Stimulated activated CD4-positive, alpha-beta T cell treated with anti-CD3 and anti-CD28 coated beads, TNF-alpha, amount 100 ng/mL, for 24 hours (primary cell): ENCODE measurements at regions not wholly inside any gene's neighbourhood (a gene's known extent, or its start where the extent isn't known, plus 50 kb on each side); places are given as distances from the start of the nearest gene placed in this dataset.
"Not testable (repeated sequence)": the region's sequence is repeated elsewhere in the genome, so short reads cannot be mapped to it uniquely, and the experiment has no call there.

ENCODE experiments used
- DNase-seq, 3 experiments: peaks; one replicate each; pipeline ENCODE4 v3.0.0-alpha.2; 2020; ENCODE audit warnings: low read depth in 3 of 3

DNA sequence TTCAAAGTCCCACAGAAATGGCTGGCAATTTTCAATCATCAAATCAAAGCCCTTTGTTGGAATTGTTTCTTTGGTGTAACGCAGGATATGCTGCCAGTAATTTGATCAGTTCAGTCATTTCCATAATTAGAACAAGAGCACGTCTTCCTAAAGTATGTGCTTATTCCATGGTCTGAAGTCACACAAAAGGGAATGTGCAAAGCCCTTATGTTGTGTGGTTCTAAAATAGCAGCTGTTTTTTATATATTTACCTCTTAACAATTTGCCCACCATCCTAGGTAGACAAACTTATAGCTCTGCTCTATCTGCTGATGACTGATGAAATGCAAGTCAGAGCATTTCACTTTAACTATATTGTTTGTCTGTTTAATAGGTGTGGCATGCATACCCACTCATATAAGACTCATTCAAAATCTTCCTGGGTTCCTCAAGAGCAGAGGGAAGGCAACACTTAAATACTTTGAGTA lies 176.1 kb upstream of the SLC38A2 start:
- no peak for DNase-seq

DNA sequence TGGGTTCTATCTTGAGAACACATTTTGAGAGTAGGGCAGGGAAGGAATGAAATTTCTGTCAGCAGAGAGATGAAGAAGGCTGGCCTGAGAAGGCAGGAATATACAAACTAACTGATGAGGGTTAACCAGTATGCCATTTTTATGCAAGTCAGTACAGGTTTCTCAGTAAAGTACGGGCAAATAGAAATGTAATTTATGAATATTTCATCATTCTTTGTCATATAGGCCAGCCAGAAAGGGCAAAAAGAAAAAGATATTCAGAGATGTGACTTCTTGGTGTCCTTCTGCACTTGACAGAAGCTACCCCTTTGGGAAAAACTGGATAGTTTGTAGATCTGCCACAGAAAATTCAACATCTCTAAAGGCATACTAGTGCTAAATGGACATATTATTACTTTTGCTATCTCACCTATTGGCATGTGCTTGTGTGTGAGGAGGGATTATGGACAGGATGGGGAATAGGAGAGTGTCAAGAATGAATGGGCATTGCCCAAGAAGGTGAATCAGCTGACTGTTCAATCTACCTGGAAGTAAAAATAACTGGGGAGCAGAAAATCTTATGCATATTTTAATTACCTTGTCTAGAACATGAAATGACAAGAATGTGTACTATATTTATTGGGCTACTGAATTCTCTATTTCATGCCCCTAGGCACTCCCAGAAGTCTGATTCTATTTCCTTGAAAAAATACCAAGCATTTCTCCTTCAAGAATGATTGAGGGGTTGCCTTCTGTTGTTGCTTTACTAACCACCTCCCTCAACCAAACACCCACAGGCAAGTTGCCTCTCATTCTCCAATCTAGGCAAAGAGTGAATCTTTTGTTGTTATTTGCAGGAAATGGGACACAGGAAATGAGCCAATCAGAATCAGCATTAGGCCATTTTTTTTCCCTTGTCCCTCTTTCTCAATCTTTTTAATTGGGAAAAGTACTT lies 175.1 kb upstream of the SLC38A2 start:
- no peak for DNase-seq

DNA sequence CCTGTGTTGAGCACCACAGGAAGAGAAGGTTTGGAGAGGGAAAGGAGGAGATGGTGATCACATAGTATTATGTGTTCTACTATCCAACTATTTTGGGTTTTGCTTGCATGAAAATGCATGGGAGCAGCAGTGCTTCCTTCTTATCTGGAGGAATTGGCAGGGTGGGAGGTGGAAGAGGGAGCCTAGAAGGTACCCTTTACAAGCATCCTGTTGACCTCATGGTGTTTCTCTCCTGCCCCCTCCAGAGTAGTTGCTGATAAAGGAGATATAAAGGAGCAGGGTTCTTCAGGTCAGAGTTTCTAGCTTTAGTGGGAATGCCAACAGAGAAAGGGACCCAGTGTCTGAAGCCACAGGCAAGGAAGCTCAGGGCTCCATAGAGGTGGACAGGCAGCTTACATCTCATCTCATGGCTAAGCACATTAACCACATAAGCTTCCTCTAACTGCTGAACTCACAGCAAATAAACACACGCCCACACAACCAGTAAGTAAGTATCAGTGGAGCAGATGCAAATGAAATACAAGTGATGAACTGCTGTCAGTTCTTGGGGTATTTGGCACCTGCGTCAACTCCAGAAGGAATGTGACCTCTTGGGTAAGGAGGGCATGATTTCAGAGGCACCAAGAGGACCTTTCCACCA lies 174.2 kb upstream of the SLC38A2 start:
- no peak for DNase-seq

DNA sequence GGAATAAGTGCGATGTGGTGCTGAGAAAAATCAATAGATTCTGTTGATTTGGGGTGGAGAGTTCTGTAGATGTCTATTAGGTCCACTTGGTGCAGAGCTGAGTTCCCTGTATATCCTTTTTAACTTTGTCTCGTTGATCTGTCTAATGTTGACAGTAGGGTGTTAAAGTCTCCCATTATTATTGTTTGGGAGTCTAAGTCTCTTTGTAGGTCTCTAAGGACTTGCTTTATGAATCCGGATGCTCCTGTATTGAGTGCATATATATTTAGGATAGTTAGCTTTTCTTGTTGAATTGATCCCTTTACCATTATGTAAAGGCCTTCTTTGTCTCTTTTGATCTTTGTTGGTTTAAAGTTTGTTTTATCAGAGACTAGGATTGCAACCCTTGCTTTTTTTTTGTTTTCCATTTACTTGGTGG lies 170.8 kb upstream of the SLC38A2 start:
- not testable (repeated sequence) for DNase-seq

DNA sequence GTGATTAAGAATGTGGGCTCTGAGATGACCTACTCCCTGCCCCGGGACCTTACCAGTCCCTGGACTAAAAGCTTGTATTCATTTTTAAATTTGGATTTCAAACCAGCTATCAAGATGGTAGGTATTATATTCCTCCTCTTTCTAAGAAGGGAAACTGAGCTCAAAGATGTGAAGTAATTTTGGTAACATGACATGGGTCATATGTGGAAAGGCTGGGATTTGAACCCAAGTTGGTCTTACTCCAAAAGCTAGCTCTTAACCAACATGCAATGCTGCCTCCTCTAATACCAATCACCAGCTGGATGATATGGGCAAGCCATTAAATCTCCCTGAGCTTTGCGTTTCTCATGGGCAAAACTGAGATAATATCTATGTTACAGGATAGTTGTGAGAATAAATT lies 166.4 kb upstream of the SLC38A2 start:
- no peak for DNase-seq

DNA sequence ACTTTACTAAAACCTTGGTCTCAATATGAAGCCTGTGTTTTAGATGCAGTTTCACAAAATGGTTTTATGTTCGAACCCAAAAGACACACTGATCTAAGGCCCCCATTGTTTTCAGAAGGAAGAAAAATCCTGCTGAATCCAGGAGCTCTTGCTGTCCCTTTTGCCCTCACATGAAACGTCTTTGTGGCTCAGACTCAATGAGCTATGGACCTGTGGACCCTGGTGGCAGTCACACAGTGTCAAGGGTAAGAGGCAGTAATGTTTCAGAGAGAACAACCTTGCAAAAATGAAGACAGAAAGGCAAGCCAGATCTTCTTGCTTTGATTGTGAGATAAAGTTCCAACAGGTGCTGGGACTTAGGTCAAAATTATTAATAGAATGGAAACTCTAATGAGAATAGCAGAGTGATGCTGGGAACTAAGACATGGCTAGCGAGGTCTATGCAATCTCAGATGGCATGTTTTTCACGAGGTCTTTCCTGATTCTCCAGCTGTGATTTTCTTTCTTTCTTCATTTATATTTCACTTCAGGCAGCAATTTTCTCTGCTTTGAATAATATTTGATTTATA lies 164.9 kb upstream of the SLC38A2 start:
- no peak for DNase-seq

DNA sequence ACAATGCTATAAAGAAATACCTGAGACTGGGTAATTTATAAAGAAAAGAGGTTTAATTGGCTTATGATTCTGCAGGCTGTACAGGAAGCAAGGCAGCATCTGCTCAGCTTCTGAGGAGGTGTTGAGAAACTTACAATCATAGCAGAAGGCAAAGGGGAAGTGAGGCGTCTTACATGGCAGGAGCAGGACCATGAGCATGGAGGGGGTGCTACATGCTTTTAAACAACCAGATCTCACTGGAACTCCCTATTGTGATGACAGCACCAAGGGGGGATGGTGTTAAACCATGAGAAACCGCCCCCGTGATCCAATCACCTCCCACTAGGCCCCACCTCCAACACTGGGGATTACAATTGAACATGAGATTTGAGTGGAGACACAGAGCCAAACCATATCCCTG lies 163.7 kb upstream of the SLC38A2 start:
- not testable (repeated sequence) for DNase-seq

DNA sequence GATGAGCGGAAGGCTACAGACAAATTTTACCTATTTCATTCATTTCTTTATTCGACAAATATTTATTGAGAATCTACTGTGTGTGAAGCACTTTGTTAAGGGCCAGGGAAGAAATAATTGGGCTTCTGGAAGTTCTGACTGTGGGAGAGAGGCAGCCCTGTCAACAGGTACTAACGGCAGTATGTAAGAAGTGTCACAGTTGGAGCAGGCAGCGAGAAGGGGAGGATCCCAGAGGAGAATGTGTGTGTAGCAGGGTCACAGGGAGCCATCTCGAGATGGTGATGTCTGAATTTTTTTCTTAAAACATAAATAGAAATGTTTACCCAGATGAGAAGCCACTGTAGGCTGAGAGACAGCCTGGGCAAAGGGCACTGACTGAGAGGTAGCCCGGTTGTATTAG lies 163.3 kb upstream of the SLC38A2 start:
- DNase-seq: no peak

DNA sequence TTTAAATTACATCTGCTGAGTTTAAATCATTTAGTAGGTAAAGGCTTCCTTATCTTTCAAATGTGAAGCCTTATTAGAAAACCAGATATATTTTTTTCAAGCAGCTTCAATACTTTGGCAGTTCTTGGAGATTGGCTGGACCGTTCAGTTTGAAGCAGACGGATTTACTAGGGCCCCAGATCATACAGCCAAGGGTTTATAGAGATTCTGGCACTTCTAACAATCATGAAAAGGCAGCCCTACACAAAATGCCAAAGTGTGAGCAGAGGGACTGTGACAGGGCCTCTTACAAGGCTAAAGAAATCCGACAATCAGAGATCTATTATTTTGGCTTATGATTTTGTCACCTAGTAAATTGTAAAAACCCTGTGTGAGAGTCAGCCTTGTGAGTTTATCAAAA lies 162.8 kb upstream of the SLC38A2 start:
- no peak for DNase-seq

DNA sequence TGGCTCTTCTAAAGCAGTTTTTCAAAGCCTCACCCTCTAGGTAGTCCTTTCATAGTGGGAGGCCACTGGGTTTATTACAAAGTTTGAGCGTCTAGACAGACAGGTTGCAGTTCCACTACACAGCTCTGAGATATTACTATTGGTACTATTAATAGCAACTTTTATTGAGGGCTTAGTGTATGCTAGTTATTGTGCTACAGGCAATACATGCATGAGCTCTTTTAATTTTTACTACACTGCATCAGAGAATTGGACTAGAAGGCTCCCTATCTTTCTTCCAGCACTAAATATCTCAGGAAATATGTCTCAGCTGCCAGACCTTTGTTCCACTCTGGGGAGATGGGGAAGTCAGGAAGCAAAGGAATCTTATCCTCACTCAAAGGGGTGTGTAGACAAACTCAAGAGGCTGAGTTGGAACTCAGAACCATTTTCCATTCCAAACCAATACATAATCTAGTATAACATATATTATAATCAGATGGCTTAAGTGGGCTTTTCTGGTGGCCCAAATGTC lies 161.8 kb upstream of the SLC38A2 start:
- DNase-seq: no peak

DNA sequence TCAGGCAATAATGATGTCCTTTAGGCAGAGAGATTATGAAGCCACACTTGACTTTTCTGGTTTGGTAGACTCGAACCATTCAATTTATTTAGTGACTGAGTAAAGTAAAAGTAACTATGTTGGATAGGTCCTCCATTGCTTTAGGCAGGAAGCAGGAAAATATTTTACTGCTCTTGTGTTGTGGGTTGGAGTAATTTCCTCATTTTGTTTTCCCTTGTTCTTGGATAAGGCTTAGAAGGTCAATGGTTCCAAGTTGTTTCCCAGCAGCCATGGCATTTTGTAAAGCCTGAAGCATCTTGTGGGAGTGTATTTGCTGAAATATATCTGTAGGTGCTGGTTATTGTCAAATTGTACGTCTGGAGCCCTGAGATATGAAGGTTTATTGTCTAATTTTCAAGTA lies 161.2 kb upstream of the SLC38A2 start:
- DNase-seq: no peak

DNA sequence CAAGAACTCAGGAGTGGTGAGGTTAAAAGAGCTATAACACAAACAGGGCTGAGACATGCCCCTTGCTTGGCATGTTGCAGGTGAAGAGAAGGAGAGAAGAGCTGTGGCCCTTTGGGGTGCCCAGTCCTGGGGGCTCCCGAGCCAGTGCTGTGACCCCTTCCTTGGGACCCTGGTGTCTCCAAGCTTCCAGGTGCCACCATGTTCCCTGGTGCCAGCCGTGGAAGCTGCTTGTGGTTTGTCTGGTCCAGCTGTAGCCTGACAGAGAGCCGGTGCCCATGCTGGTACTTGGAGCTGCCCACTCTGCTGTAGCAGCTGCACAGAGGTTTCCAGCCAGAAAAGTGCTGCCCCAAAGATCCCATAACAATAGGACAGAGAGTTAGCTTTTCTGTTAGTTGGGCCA lies 159.2 kb upstream of the SLC38A2 start:
- DNase-seq: no peak

DNA sequence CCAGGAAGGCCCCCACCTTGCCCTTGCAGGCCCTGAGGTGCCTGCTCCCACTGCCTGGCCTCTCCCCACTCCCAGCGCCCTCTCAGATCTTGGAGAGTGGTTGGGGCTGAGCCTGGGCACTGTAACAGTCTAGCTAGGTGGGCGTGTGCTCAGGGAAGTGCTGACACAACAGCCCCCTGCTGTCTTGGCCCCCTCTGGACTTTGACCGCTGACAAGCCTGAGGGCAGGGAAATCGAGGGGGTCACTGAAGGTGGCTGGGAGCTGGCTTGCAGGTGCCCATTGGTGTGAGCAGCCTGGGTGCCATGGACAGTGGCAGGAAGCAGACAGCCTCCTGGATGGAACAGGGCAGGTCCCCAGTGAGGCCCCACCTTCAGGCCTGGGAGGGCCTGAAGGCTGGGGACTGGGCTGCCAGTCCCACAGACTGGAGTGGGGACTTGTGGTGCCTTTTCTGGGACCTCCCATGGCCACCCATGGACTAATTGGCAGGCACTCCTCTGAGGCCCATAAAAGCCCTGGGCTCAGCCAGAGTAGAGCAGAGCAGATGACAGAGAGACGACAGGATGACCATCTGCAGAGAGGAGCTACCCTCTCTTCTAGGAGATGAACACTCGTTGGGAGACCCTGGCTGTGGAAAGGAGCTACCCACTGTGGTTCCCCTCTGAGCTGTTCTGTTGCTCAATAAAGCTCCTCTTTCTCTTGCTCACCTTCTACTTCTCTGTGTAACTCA lies 158.6 kb upstream of the SLC38A2 start:
- no peak for DNase-seq

DNA sequence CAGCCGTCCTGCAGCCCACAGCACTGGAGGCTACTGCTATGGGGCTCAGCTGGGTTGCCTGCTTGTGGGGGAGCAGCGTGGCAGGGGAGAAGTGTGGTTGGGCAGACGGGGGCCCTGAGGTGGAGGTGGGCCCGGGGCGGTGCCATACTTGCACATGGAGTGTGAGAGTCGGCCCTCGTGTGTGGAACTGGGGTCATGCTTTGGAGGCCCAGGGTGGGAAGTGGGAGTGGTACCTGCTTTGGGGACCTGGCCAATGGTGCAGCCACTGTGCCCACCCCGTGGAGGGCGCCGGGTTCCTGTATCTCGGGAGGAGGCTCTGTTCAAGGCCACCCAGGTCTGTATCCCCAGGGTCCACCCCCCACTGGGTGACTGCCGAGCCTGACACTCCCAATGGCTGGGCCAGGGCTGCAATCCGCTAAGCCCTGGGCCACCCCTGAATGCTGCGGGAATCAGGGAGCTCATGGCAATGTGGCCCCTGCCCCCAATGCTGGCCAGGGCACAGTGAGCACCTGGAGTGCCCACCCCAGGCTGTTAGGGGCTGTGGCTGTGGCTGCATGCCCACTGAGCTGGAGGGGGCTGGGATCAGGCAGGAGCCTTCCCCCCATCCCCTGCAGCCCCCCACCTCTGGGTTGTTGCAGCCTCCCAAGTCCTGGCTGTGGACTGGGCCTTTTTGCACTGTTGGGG lies 157.9 kb upstream of the SLC38A2 start:
- DNase-seq: no peak

DNA sequence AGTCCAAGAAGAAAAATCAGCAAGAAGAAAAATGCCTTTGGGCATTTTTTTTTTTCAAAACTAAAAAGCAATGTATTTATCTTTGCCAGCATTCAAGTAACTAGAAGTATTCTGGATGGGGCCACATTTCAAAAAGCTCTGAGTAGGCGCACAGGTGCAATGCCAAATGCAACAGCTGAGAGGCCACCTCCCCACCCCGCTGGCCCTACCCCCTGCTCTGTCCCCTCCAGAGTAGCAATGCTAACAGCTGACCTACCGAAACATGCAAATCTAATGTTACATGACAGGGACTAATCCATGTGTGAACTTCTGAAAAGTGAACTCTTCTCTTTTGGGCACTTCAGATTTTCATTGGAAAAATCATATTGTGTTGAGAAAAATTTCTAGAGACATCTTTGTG lies 153.7 kb upstream of the SLC38A2 start:
- no peak for DNase-seq

DNA sequence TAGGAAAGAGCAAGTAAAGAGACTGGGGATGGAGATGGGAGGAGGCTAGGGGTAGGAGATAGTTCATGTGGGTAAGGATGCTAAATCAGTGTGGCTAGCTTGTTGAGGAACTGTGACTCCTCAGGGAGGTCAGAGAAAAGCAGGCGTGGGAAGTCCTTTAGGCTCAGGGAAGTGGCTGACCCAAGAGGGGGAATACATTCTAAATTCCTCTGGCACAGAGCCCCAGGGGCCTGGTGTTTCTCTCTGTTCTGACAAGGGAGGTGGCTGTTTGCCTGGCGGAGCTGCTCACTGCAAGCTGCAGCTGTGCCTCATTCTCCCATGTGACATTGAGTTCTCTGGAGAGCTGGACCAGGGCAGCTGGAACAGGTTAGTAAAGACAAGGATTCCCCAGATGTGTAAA lies 152.2 kb upstream of the SLC38A2 start:
- no peak for DNase-seq

DNA sequence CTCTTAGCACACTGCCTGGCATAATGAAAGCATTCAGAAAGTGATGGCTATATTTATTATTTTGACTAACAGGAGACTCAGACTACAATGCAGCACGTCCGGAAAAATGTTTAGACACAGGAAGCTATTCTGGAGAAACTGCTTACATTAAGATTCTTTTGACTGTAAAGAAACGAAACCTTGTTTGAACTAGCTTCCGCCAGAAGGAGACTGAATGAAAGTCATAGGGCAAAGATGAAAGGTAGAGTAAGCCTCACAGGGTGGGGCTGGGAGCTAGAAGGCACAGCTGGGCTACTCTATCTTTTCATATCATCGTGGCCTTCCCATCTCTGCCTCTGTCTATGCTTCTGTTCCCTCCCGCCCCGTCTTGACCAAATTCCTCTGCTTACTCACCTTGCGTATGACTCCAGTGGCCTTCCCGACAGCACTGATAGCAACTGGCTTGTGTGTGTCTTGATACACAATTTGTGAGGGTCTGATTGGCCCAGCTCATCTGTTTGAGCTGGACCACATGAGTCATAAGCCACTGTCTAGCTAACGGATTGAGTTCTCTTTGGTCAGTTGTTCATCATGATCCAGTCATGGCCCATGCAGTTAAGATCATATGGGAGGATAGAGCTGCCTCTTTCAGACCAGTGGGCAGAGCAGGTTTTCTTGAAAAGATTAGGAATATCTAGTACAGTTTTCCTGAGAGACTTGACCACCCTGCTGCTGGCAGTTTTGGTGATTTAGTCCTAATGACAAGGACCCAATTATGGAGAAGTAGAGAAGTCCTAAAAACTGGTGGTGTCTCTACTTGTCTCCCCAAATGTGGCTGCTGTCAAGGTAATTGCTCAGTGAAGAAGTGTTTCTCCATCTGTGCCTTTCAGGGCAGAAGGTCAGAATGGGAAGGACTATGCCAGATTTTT lies 151.5 kb upstream of the SLC38A2 start:
- DNase-seq: peak in 2 of 3 experiments; percentile 3 to 32

DNA sequence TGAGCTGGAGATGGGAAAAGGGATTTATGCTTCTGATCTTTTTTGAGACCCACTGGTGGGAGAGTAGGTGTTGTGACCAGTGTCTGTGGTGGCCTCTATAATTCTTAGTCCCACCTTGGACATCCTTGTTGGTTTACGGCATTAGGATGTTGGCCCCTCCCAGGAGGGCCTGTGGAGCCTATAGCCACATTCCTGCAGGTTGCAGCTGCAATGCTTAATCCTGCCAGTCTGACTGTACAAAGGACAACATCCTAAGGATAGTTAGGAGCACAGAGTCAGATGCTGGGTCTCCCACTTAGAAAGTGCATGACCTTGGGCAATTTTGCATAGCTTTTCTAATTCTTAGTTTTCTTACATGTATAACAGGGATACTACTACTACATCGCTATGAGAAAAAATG lies 150.9 kb upstream of the SLC38A2 start:
- DNase-seq: no peak

DNA sequence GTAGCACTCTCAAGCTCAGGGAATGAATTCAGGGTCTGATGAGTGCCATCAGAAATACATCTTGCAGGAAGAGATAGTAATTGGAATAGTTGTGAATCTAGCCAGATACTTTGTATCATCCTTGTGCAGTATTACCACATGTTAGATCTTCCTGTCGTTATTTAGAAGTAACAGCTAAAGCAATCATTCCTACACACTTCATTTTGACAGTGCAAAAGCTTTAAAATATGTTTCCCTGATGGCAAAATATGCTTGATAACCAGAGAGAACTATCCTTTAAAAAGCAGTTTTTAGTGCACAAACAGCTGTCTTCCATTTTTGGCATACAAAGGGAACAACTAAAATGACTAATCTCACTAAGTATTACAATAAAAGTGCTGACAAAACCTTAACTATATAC lies 149.5 kb upstream of the SLC38A2 start:
- DNase-seq: no peak

DNA sequence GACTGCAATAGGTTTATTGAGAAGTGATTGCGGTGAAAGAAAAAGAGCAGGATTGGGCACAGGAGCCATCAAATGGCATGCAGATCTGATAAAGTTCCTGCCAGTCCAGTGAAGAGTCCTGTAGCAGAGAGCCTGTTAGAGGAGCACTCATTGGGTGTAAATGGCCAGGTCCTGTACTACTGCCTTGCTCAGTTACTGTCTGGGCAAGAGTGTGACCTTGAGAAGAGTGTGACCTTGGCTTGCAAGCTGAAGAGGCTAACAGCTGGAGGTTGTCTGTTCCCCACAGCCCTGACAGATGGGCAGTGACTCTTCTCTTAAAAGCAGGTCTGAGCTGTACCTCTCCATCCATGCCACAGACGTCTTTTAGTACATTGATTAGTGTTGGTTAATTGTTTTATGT lies 148.6 kb upstream of the SLC38A2 start:
- no peak for DNase-seq
